H1 (cell line): ENCODE measurements at regions not wholly inside any gene's neighbourhood (a gene's known extent, or its start where the extent isn't known, plus 50 kb on each side); places are given as distances from the start of the nearest gene placed in this dataset.
A peak's percentile ranks its signal among the peaks of the same experiment; 100 is the strongest.

Experiments
- CTCF ChIA-PET: fragments of 300-600 bp; sonication (Branson Sonifier 250); formaldehyde crosslinking; loops from one replicate; lab custom pipeline; 2021; ENCODE audit not compliant: partially characterized antibody; lab: Charles Lee
- POLR2A ChIA-PET: fragments of 300-600 bp; sonication (Branson Sonifier 250); formaldehyde crosslinking; loops from one replicate; lab custom pipeline; 2021; ENCODE audit warnings: inconsistent platforms; ENCODE audit not compliant: partially characterized antibody; lab: Charles Lee
- DNase-seq, 2 experiments: peaks; one replicate each; pipeline versions ENCODE4 v3.0.0 to v3.0.0-alpha.2; 2010 to 2022; ENCODE audit warnings: low spot score in 2 of 2, low read depth in 1 of 2, mixed read lengths in 1 of 2
- FAIRE-seq: peaks from 2 replicates; lab custom pipeline; 2011; peaks lifted over from hg19 to GRCh38; lab: Jason Lieb, UNC
- H2AFZ ChIP-seq: 2 replicates; pipeline ENCODE4 v1.8.1; 2012; ENCODE audit warnings: low read length, inconsistent platforms
- H2AK5ac ChIP-seq: 2 replicates; pipeline ENCODE4 v1.6.1; 2013; ENCODE audit warnings: low read depth, low read length
- H2BK120ac ChIP-seq: replicated peaks from 2 replicates; pipeline ENCODE3; 2013; ENCODE audit warnings: low read depth, low read length, inconsistent platforms
- H2BK12ac ChIP-seq: 2 replicates; pipeline ENCODE4 v1.6.1; 2013; ENCODE audit warnings: low read depth, low read length
- H2BK15ac ChIP-seq: 2 replicates; pipeline ENCODE4 v1.6.1; 2013; ENCODE audit warnings: low read length
- H2BK20ac ChIP-seq: 2 replicates; pipeline ENCODE4 v1.6.1; 2013; ENCODE audit warnings: low read length
- H2BK5ac ChIP-seq: 2 replicates; pipeline ENCODE4 v1.6.1; 2013; ENCODE audit warnings: low read depth, low read length
- H3K14ac ChIP-seq: 2 replicates; pipeline ENCODE4 v1.6.1; 2013; ENCODE audit warnings: inconsistent platforms; ENCODE audit not compliant: insufficient read length
- H3K18ac ChIP-seq: 2 replicates; pipeline ENCODE4 v1.6.1; 2013; ENCODE audit warnings: low read length; ENCODE audit errors: extremely low read depth
- H3K23ac ChIP-seq: 2 replicates; pipeline ENCODE4 v1.6.1; 2013; ENCODE audit warnings: inconsistent platforms; ENCODE audit not compliant: insufficient read length
- H3K23me2 ChIP-seq: 2 replicates; pipeline ENCODE4 v1.6.1; 2013; ENCODE audit warnings: low read depth, low read length
- H3K27ac ChIP-seq: 2 replicates; pipeline ENCODE4 v1.6.1; 2011; ENCODE audit warnings: low read depth, low read length, inconsistent platforms
- H3K27me3 ChIP-seq, 4 experiments: replicated peaks in 1 of 4; 1 replicate in 1 of 4; 2 replicates in 3 of 4; pipeline versions ENCODE4 v1.6.1 to v1.8.1; 2011 to 2013; ENCODE audit warnings: low read length in 3 of 4, mild to moderate bottlenecking in 3 of 4, inconsistent platforms in 2 of 4, mixed read lengths in 2 of 4, moderate library complexity in 1 of 4; ENCODE audit not compliant: control insufficient read depth in 3 of 4, insufficient read depth in 3 of 4; ENCODE audit errors: extremely low read depth in 1 of 4
- H3K36me3 ChIP-seq, 4 experiments: 2 replicates each; pipeline versions ENCODE4 v1.6.1 to v1.8.1; 2011 to 2013; ENCODE audit warnings: mild to moderate bottlenecking in 4 of 4, low read length in 3 of 4, moderate library complexity in 2 of 4, control low read depth in 1 of 4, inconsistent platforms in 1 of 4; ENCODE audit not compliant: insufficient read depth in 4 of 4, control insufficient read depth in 2 of 4
- H3K4ac ChIP-seq: replicated peaks from 2 replicates; pipeline ENCODE3; 2013; ENCODE audit warnings: low read length, low read depth, mixed read lengths, inconsistent platforms; ENCODE audit not compliant: insufficient read length
- H3K4me1 ChIP-seq, 4 experiments: replicated peaks in 1 of 4; 1 replicate in 1 of 4; 2 replicates in 3 of 4; pipeline versions ENCODE4 v1.6.1 to v1.8.1; 2011 to 2013; ENCODE audit warnings: low read length in 3 of 4, inconsistent platforms in 2 of 4, mixed read lengths in 1 of 4; ENCODE audit not compliant: insufficient read depth in 4 of 4, control insufficient read depth in 3 of 4
- H3K4me2 ChIP-seq, 2 experiments: 2 replicates each; pipeline versions ENCODE4 v1.6.1 to v1.8.1; 2011 to 2013; ENCODE audit warnings: low read depth in 2 of 2, low read length in 2 of 2, control low read depth in 1 of 2, inconsistent platforms in 1 of 2, mild to moderate bottlenecking in 1 of 2; ENCODE audit not compliant: insufficient read depth in 1 of 2
- H3K4me3 ChIP-seq, 4 experiments: fragments of 200-600, 300-600 bp in 1 of 4; sonication (generic), shearing (Covaris generic), sonication (Bioruptor Twin) in 1 of 4; 2 replicates each; pipeline versions ENCODE4 v1.5.1 to v1.8.1; 2011 to 2016; ENCODE audit warnings: low read length in 4 of 4, low read depth in 3 of 4, control low read depth in 2 of 4, inconsistent platforms in 2 of 4, mild to moderate bottlenecking in 2 of 4, mixed read lengths in 1 of 4, moderate library complexity in 1 of 4; ENCODE audit not compliant: insufficient read depth in 2 of 4; ENCODE audit errors: extremely low read depth in 1 of 4
- H3K56ac ChIP-seq: replicated peaks from 2 replicates; pipeline ENCODE3; 2013; ENCODE audit warnings: low read depth, mild to moderate bottlenecking, mixed read lengths, low read length, inconsistent platforms; ENCODE audit not compliant: insufficient read length
- H3K79me1 ChIP-seq: 2 replicates; pipeline ENCODE4 v1.6.1; 2013; ENCODE audit warnings: low read depth, low read length, control low read depth
- H3K79me2 ChIP-seq, 2 experiments: 2 replicates each; pipeline versions ENCODE4 v1.6.1 to v1.8.1; 2012 to 2013; ENCODE audit warnings: low read length in 2 of 2, mild to moderate bottlenecking in 2 of 2, inconsistent platforms in 1 of 2; ENCODE audit not compliant: insufficient read depth in 2 of 2, control insufficient read depth in 1 of 2
- H3K9ac ChIP-seq, 4 experiments: replicated peaks in 1 of 4; 1 replicate in 1 of 4; 2 replicates in 3 of 4; pipeline versions ENCODE4 v1.6.1 to v1.8.1; 2011 to 2013; ENCODE audit warnings: low read depth in 3 of 4, low read length in 3 of 4, control low read depth in 2 of 4, mild to moderate bottlenecking in 2 of 4, moderate library complexity in 2 of 4, inconsistent platforms in 1 of 4; ENCODE audit errors: extremely low read depth in 1 of 4
- H3K9me3 ChIP-seq, 2 experiments: 2 replicates each; pipeline versions ENCODE4 v1.6.1 to v1.8.1; 2012 to 2013; ENCODE audit warnings: mild to moderate bottlenecking in 2 of 2, moderate library complexity in 2 of 2, control low read depth in 1 of 2, inconsistent platforms in 1 of 2, low read depth in 1 of 2, low read length in 1 of 2, mixed read lengths in 1 of 2; ENCODE audit not compliant: insufficient read depth in 2 of 2
- H4K20me1 ChIP-seq, 2 experiments: replicated peaks in 1 of 2; 2 replicates each; pipeline versions ENCODE3 to v1.8.1; 2011 to 2013; ENCODE audit warnings: inconsistent platforms in 2 of 2, low read length in 2 of 2, mild to moderate bottlenecking in 1 of 2; ENCODE audit not compliant: insufficient read depth in 2 of 2, control insufficient read depth in 1 of 2
- H4K5ac ChIP-seq: 2 replicates; pipeline ENCODE4 v1.6.1; 2013; ENCODE audit warnings: low read length, low read depth, mixed read lengths, inconsistent platforms; ENCODE audit not compliant: insufficient read length
- H4K8ac ChIP-seq: 2 replicates; pipeline ENCODE4 v1.8.0; 2013; ENCODE audit warnings: mild to moderate bottlenecking, moderate library complexity, low read length, inconsistent platforms; ENCODE audit not compliant: insufficient read depth; ENCODE audit errors: extremely low read depth
- H4K91ac ChIP-seq: replicated peaks from 2 replicates; pipeline ENCODE3; 2013; ENCODE audit warnings: low read length, mixed read lengths, inconsistent platforms; ENCODE audit not compliant: insufficient read length
- BRCA1 ChIP-seq: IDR thresholded peaks from 2 replicates; pipeline ENCODE4 v1.6.1; 2012; ENCODE audit warnings: low read depth, low read length, improper control_type of control experiment
- CREB1 ChIP-seq: IDR thresholded peaks from 2 replicates; pipeline ENCODE4 v1.6.1; 2012; ENCODE audit warnings: inconsistent platforms
- GTF2F1 ChIP-seq: IDR thresholded peaks from 2 replicates; pipeline ENCODE4 v1.6.1; 2012; ENCODE audit warnings: low read depth, low read length, improper control_type of control experiment, borderline replicate concordance
- HDAC2 ChIP-seq, 2 experiments: fragments of 300-600 bp in 1 of 2; sonication (generic) in 1 of 2; IDR thresholded peaks; 2 replicates each; pipeline ENCODE4 v1.6.1; 2011 to 2012; ENCODE audit warnings: low read depth in 2 of 2, low read length in 2 of 2, mild to moderate bottlenecking in 2 of 2, moderate library complexity in 2 of 2, borderline replicate concordance in 1 of 2, inconsistent platforms in 1 of 2
- MAX ChIP-seq: IDR thresholded peaks from 2 replicates; pipeline ENCODE4 v1.6.1; 2012; ENCODE audit warnings: inconsistent platforms
- RAD21 ChIP-seq, 2 experiments: IDR thresholded peaks in 1 of 2; conservative IDR thresholded peaks in 1 of 2; 2 replicates each; pipeline ENCODE4 v1.6.1; 2011; ENCODE audit warnings: low read depth in 2 of 2, low read length in 2 of 2, improper control_type of control experiment in 1 of 2, inconsistent platforms in 1 of 2, mild to moderate bottlenecking in 1 of 2, moderate library complexity in 1 of 2
- SAP30 ChIP-seq: fragments of 300-600 bp; sonication (generic); IDR thresholded peaks from 2 replicates; pipeline ENCODE4 v1.7.1; 2012; ENCODE audit warnings: low read length, moderate library complexity, mild to moderate bottlenecking, inconsistent platforms; ENCODE audit not compliant: insufficient read depth, insufficient replicate concordance
- SP1 ChIP-seq: IDR thresholded peaks from 2 replicates; pipeline ENCODE4 v1.6.1; 2011; ENCODE audit warnings: low read depth, low read length
- WGBS, 2 experiments: shearing (Covaris generic) in 1 of 2; methylation state at CpG; one replicate each; pipeline versions ENCODE4 v1.1.6 to v1.1.7; 2013 to 2015; ENCODE audit warnings: low lambda C conversion rate in 2 of 2, mixed read lengths in 2 of 2, inconsistent platforms in 1 of 2, low coverage in 1 of 2, missing lambda C conversion rate in 1 of 2; ENCODE audit not compliant: insufficient replicate concordance in 2 of 2, insufficient coverage in 1 of 2, insufficient read length in 1 of 2; ENCODE audit errors: extremely low coverage in 1 of 2, missing lambda C conversion rate in 1 of 2; 5-methylcytosine and 5-hydroxymethylcytosine counted together

- H3K27ac ChIP-seq: no peak overlapping the region
- H3K27me3 ChIP-seq: no peaks in the 10 kb centered on the region
- POLR2A ChIA-PET: no interaction called here
- H4K5ac ChIP-seq: no peak overlapping the region
- no peak overlapping the region for H3K4ac ChIP-seq
- H3K14ac ChIP-seq: no peak overlapping the region
- CTCF ChIA-PET: interaction anchor here (0.6 to 4.7 kb wide), 12 partner anchors 11 to 846 kb away, joined by 3 to 17 read pairs (median 3); no protein-coding TSS in a partner anchor
- no peak overlapping the region for H2BK120ac ChIP-seq
- H3K23me2 ChIP-seq: no peaks in the 10 kb centered on the region
- H3K9me3 ChIP-seq: no peaks in the 10 kb centered on the region
- H4K91ac ChIP-seq: no peak overlapping the region
- no peaks in the 10 kb centered on the region for H3K79me1 ChIP-seq
- H3K36me3 ChIP-seq: no peaks in the 10 kb centered on the region
- H4K20me1 ChIP-seq: no peaks in the 10 kb centered on the region
- H3K23ac ChIP-seq: no peak overlapping the region
- no peak overlapping the region for H2BK15ac ChIP-seq
- peak overlapping the region; percentile 68; the same call in 1 of the 2 replicates for H2AFZ ChIP-seq
- no peak overlapping the region for H3K9ac ChIP-seq
- no peak overlapping the region for H2BK20ac ChIP-seq
- H3K56ac ChIP-seq: no peak overlapping the region
- H3K4me1 ChIP-seq: peaks cover 0 to 3% (median 0%) of the 10 kb centered on the region in 4 experiments; a peak in 1 of 7 replicates
- peak; percentile 47 to 87 for DNase-seq
- no peak overlapping the region for H3K4me3 ChIP-seq
- H2AK5ac ChIP-seq: no peak overlapping the region
- H2BK12ac ChIP-seq: no peak overlapping the region
- H3K18ac ChIP-seq: no peak overlapping the region
- H3K4me2 ChIP-seq: no peak overlapping the region
- H3K79me2 ChIP-seq: no peaks in the 10 kb centered on the region
- no peak overlapping the region for H2BK5ac ChIP-seq
- H4K8ac ChIP-seq: no peak overlapping the region
- peak; percentile 75 for FAIRE-seq
- WGBS, 2 experiments: 37% methylated on average over 8 of the region's 8 CpGs; no CpG with 5 or more reads in 1 of the 2 experiments
- TF ChIP-seq BRCA1 (no peak), SAP30 (no peak), SP1 (no peak), HDAC2 (IDR thresholded peaks at IDR 0.05; ENCODE audit: borderline replicate concordance in 1 of 2, low read depth in 2 of 2, low read length in 2 of 2) (no peak), CREB1 (peak; percentile 37; the same call in 1 of the 2 replicates), GTF2F1 (no peak), RAD21 (IDR thresholded peaks at IDR 0.05 in 1 of 2, conservative IDR thresholded peaks at IDR 0.05 in 1 of 2; ENCODE audit: low read depth in 2 of 2, low read length in 2 of 2) (peak; percentile 82 to 85), MAX (peak; percentile 79)
These were observed 617.3 kb downstream of the MATN1 start for GRCh38 chr1:30106125-30106524.
